Natural killer cell (primary cell): ENCODE measurements at regions not wholly inside any gene's neighbourhood (a gene's known extent, or its start where the extent isn't known, plus 50 kb on each side); places are given as distances from the start of the nearest gene placed in this dataset.
"Not testable (repeated sequence)": the region's sequence is repeated elsewhere in the genome, so short reads cannot be mapped to it uniquely, and the experiment has no call there.

Experiments used
- ATAC-seq, 3 donors: fragments of 150-1000 bp in 2 of 3; fragments of 200-7000 bp in 1 of 3; cut with Tn5 transposase; 1 replicate in 1 of 3; 2 replicates in 2 of 3; pipeline ENCODE4 v1.10.0; 2021; ENCODE audit warnings: mild to moderate bottlenecking in 2 of 3, moderate library complexity in 2 of 3
- DNase-seq, 2 donors: peaks; one replicate each; pipeline versions ENCODE4 v3.0.0 to v3.0.0-alpha.2; 2013 to 2021; ENCODE audit warnings: mixed read lengths in 1 of 2
- H3K27ac ChIP-seq: one replicate; pipeline ENCODE4 v1.5.1; 2013; ENCODE audit warnings: mild to moderate bottlenecking, low read length
- H3K27me3 ChIP-seq: one replicate; pipeline ENCODE4 v1.6.1; 2013; ENCODE audit warnings: low read length; ENCODE audit not compliant: control insufficient read depth, insufficient read depth
- H3K36me3 ChIP-seq: one replicate; pipeline ENCODE4 v1.6.1; 2013; ENCODE audit warnings: low read length; ENCODE audit not compliant: control insufficient read depth, insufficient read depth
- H3K4me1 ChIP-seq: one replicate; pipeline ENCODE4 v1.6.1; 2013; ENCODE audit warnings: low read length; ENCODE audit not compliant: control insufficient read depth, insufficient read depth
- H3K4me3 ChIP-seq: one replicate; pipeline ENCODE4 v1.5.1; 2013; ENCODE audit warnings: low read length
- H3K9me3 ChIP-seq: one replicate; pipeline ENCODE4 v1.6.1; 2013; ENCODE audit warnings: low read length; ENCODE audit not compliant: control insufficient read depth, insufficient read depth
- H3K27ac Mint-ChIP-seq, 2 donors: one replicate each; pipeline ENCODE4 v1.8.0; 2022; ENCODE audit warnings: mild to moderate bottlenecking in 2 of 2, mixed read lengths in 2 of 2, moderate library complexity in 1 of 2
- H3K27me3 Mint-ChIP-seq, 2 donors: one replicate each; pipeline ENCODE4 v1.8.0; 2022; ENCODE audit warnings: low read depth in 2 of 2, mixed read lengths in 2 of 2
- H3K36me3 Mint-ChIP-seq: one replicate; pipeline ENCODE4 v1.8.0; 2022; ENCODE audit warnings: mixed read lengths
- H3K4me1 Mint-ChIP-seq, 2 donors: one replicate each; pipeline ENCODE4 v1.8.0; 2022; ENCODE audit warnings: mixed read lengths in 2 of 2
- H3K4me3 Mint-ChIP-seq: one replicate; pipeline ENCODE4 v1.8.0; 2022; ENCODE audit warnings: mild to moderate bottlenecking, moderate library complexity, mixed read lengths
- H3K9me3 Mint-ChIP-seq, 2 donors: one replicate each; pipeline ENCODE4 v1.8.0; 2022; ENCODE audit warnings: mixed read lengths in 2 of 2
- CTCF ChIP-seq: fragments of 200-600 bp; IDR thresholded peaks from one replicate; pipeline ENCODE4 v1.8.0; 2022; ENCODE audit warnings: antibody characterized with exemption
- WGBS: methylation state at CpG from one replicate; pipeline ENCODE4 v1.1.7; 2013; ENCODE audit warnings: missing lambda C conversion rate; ENCODE audit not compliant: insufficient coverage; 5-methylcytosine and 5-hydroxymethylcytosine counted together
- intact Hi-C: fragments of 100-400 bp; cut with micrococcal nuclease; formaldehyde crosslinking; loops from one replicate; pipeline ENCODE4 v1.14.2; 2022

- no peaks in the 10 kb centered on the region for H3K9me3 ChIP-seq
- H3K27me3 ChIP-seq, result no peaks in the 10 kb centered on the region
- peaks cover 2 to 4% of the 10 kb centered on the region in 2 donors for H3K27me3 Mint-ChIP-seq
- no peaks in the 10 kb centered on the region for H3K4me1 ChIP-seq
- DNase-seq (no peak), ATAC-seq (no peak)
- H3K4me3 ChIP-seq, result no peak overlapping the region
- 67% methylated on average over 1 of the region's 1 CpG for WGBS
- H3K27ac ChIP-seq, result no peak overlapping the region
- H3K36me3 ChIP-seq, result no peaks in the 10 kb centered on the region
- no peaks in the 10 kb centered on the region for H3K4me1 Mint-ChIP-seq
- H3K27ac Mint-ChIP-seq, result no peak overlapping the region
- intact Hi-C loops, result no loop called here
- no peak overlapping the region for H3K4me3 Mint-ChIP-seq
- H3K9me3 Mint-ChIP-seq, result no peaks in the 10 kb centered on the region
- no peak for TF ChIP-seq CTCF
- no peaks in the 10 kb centered on the region for H3K36me3 Mint-ChIP-seq
Measured at GRCh38 chr11:121358760-121359159, 66.2 kb downstream of the SC5D start.

DNA sequence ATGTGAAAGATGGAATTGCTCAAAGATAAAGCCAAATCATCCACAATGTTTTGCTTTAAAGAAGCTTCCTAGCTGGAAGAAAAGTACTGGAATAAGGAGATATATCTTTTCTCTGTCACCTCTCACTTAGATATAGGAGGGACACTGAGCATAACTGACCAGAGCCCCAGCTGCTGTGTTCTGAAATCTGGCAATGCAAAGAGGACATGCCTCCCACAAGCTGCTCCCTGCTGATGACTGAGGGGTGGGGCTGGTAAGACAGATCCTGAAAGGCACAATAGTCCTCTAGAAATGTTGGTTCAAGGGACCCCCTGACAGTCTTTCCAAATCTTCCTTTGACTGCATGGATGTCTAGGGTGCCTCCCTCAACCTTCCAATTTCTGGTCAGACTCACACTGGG is 67.0 kb downstream of the SC5D start:
- no peak overlapping the region for H3K27ac ChIP-seq
- H3K4me3 ChIP-seq, result no peak overlapping the region
- Mint-ChIP-seq H3K27ac (no peak overlapping the region), H3K27me3 (peaks cover 0 to 2% of the 10 kb centered on the region in 2 donors), H3K36me3 (no peaks in the 10 kb centered on the region), H3K4me1 (no peaks in the 10 kb centered on the region), H3K4me3 (no peak overlapping the region), H3K9me3 (no peaks in the 10 kb centered on the region)
- H3K9me3 ChIP-seq, result no peaks in the 10 kb centered on the region
- H3K36me3 ChIP-seq, result no peaks in the 10 kb centered on the region
- H3K27me3 ChIP-seq, result no peaks in the 10 kb centered on the region
- intact Hi-C loops, result no loop called here
- DNase-seq, result no peak
- ATAC-seq, result no peak
- no peak for TF ChIP-seq CTCF
- no peaks in the 10 kb centered on the region for H3K4me1 ChIP-seq

- H3K27me3 ChIP-seq, H3K9me3 ChIP-seq, H3K27me3 Mint-ChIP-seq, H3K4me3 ChIP-seq, H3K27ac Mint-ChIP-seq, H3K27ac ChIP-seq, ATAC-seq, H3K36me3 Mint-ChIP-seq, H3K4me1 ChIP-seq, intact Hi-C loops, H3K36me3 ChIP-seq, H3K9me3 Mint-ChIP-seq, DNase-seq, H3K4me3 Mint-ChIP-seq: not testable (repeated sequence)
- peaks cover 12 to 14% of the 10 kb centered on the region in 2 donors for H3K4me1 Mint-ChIP-seq
- 96% methylated on average over 41 of the region's 41 CpGs for WGBS
Measured at GRCh38 chr11:121362955-121363354, 70.4 kb downstream of the SC5D start.

GRCh38 chr11:121365304-121365703 is 72.7 kb downstream of the SC5D start:
- DNase-seq (no peak), ATAC-seq (no peak)
- no peaks in the 10 kb centered on the region for H3K27me3 Mint-ChIP-seq
- no peak overlapping the region for H3K4me3 Mint-ChIP-seq
- Histone ChIP-seq H3K4me1 (peaks cover 9% of the 10 kb centered on the region), H3K4me3 (no peak overlapping the region), H3K36me3 (no peaks in the 10 kb centered on the region), H3K27me3 (no peaks in the 10 kb centered on the region), H3K27ac (no peak overlapping the region), H3K9me3 (no peaks in the 10 kb centered on the region)
- WGBS, result 96% methylated on average over 4 of the region's 4 CpGs
- no peak for TF ChIP-seq CTCF
- H3K4me1 Mint-ChIP-seq, result peaks cover 14 to 15% of the 10 kb centered on the region in 2 donors
- no peaks in the 10 kb centered on the region for H3K9me3 Mint-ChIP-seq
- no peak overlapping the region for H3K27ac Mint-ChIP-seq
- no peaks in the 10 kb centered on the region for H3K36me3 Mint-ChIP-seq
- intact Hi-C loops, result loop anchor here (5.0 kb wide), 1 partner anchor 52 kb away; no protein-coding TSS in a partner anchor
